HEK293T (cell line): ENCODE measurements at regions not wholly inside any gene's neighbourhood (a gene's known extent, or its start where the extent isn't known, plus 50 kb on each side); places are given as distances from the start of the nearest gene placed in this dataset.

Source experiments
- BHLHE40 ChIP-seq: fragments of 450-650 bp; IDR thresholded peaks from 2 replicates; pipeline ENCODE4 v1.6.1; 2016; ENCODE audit warnings: mild to moderate bottlenecking, moderate library complexity, borderline replicate concordance
- ELF4 ChIP-seq: fragments of 450-650 bp; IDR thresholded peaks from 2 replicates; pipeline ENCODE4 v1.6.1; 2017; ENCODE audit warnings: antibody characterized with exemption
- FOXA1 ChIP-seq: fragments of 450-650 bp; IDR thresholded peaks from 2 replicates; pipeline ENCODE4 v1.6.1; 2016; ENCODE audit warnings: mild to moderate bottlenecking
- FOXK2 ChIP-seq: fragments of 450-650 bp; IDR thresholded peaks from 2 replicates; pipeline ENCODE4 v1.6.1; 2016; ENCODE audit warnings: mild to moderate bottlenecking
- FOXM1 ChIP-seq: fragments of 450-650 bp; IDR thresholded peaks from 2 replicates; pipeline ENCODE4 v1.6.1; 2017; ENCODE audit warnings: mild to moderate bottlenecking, borderline replicate concordance
- HDGF ChIP-seq: fragments of 450-650 bp; IDR thresholded peaks from 2 replicates; pipeline ENCODE4 v1.6.1; 2017; ENCODE audit warnings: antibody characterized with exemption, borderline replicate concordance
- L3MBTL2 ChIP-seq: fragments of 450-650 bp; conservative IDR thresholded peaks from 2 replicates; pipeline ENCODE4 v1.6.1; 2016; ENCODE audit warnings: mild to moderate bottlenecking
- LEF1 ChIP-seq: fragments of 450-650 bp; IDR thresholded peaks from 2 replicates; pipeline ENCODE4 v1.6.1; 2017; ENCODE audit warnings: mild to moderate bottlenecking, borderline replicate concordance
- NFRKB ChIP-seq: fragments of 450-650 bp; IDR thresholded peaks from 2 replicates; pipeline ENCODE4 v1.6.1; 2016; ENCODE audit warnings: mild to moderate bottlenecking, moderate library complexity
- SP1 ChIP-seq: fragments of 450-650 bp; IDR thresholded peaks from 2 replicates; pipeline ENCODE4 v1.6.1; 2017
- SUZ12 ChIP-seq: fragments of 450-650 bp; IDR thresholded peaks from 2 replicates; pipeline ENCODE4 v1.6.1; 2016; ENCODE audit warnings: mild to moderate bottlenecking
- TARDBP ChIP-seq: fragments of 450-650 bp; IDR thresholded peaks from 2 replicates; pipeline ENCODE4 v1.6.1; 2016
- ZNF384 ChIP-seq: fragments of 450-650 bp; IDR thresholded peaks from 2 replicates; pipeline ENCODE4 v1.6.1; 2016
- TF ChIP-seq, protein P1 (sequence below): fragments of 450-650 bp; IDR thresholded peaks from 2 replicates; pipeline ENCODE4 v1.6.1; 2016

DNA sequence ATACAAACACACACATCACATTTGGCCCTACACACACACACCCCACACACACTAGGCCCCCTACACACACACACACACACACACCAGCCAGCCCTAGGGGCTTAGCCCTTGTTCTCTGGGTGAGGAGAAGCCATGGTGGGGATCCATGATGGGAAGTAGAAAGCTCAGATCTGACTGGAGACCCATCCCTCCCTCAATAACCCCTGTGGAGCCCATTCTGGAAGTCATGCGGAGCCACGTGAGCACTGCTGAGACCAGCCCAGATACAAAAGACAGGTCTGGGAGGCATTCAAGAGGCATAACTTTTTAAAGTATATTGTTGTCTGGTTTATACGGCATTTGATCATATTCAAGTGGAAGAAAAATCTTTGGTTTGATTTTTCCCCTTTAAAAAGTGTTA is 448.5 kb downstream of the SOX6 start:
- TF ChIP-seq L3MBTL2 (no peak), SUZ12 (no peak), BHLHE40 (no peak), FOXM1 (no peak), HDGF (no peak), SP1 (no peak), TARDBP (no peak), FOXA1 (no peak), ZNF384 (no peak), FOXK2 (no peak), LEF1 (no peak), NFRKB (no peak), ELF4 (no peak)
- TF ChIP-seq, protein P1, sequence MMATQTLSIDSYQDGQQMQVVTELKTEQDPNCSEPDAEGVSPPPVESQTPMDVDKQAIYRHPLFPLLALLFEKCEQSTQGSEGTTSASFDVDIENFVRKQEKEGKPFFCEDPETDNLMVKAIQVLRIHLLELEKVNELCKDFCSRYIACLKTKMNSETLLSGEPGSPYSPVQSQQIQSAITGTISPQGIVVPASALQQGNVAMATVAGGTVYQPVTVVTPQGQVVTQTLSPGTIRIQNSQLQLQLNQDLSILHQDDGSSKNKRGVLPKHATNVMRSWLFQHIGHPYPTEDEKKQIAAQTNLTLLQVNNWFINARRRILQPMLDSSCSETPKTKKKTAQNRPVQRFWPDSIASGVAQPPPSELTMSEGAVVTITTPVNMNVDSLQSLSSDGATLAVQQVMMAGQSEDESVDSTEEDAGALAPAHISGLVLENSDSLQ, result no peak
